ENCODE measurements at regions not wholly inside any gene's neighbourhood (a gene's known extent, or its start where the extent isn't known, plus 50 kb on each side); places are given as distances from the start of the nearest gene placed in this dataset.

- TF ChIP-seq CHD7 (IDR thresholded peaks at IDR 0.05; ENCODE audit: insufficient replicate concordance, low read length) (no peak), RBBP5 (IDR thresholded peaks at IDR 0.05; ENCODE audit: borderline replicate concordance, low read depth, low read length) (no peak), SIX5 (IDR thresholded peaks at IDR 0.05; ENCODE audit: low read depth, low read length) (no peak), RXRA (IDR thresholded peaks at IDR 0.05; ENCODE audit: insufficient read depth, low read depth, low read length) (no peak), EGR1 (IDR thresholded peaks at IDR 0.05; ENCODE audit: borderline replicate concordance, low read depth, low read length) (no peak), BACH1 (IDR thresholded peaks at IDR 0.05; ENCODE audit: low read length) (no peak), USF2 (IDR thresholded peaks at IDR 0.05; ENCODE audit: low read length) (no peak), EP300 (IDR thresholded peaks at IDR 0.05; ENCODE audit: borderline replicate concordance in 1 of 2, low read depth in 2 of 2, low read length in 2 of 2) (no peak), ZNF274 (IDR thresholded peaks at IDR 0.05; ENCODE audit: borderline replicate concordance, extremely low read depth, low read length) (no peak), SIN3A (conservative IDR thresholded peaks at IDR 0.05 in 1 of 2, IDR thresholded peaks at IDR 0.05 in 1 of 2; ENCODE audit: low read depth in 1 of 2, low read length in 2 of 2) (no peak), NANOG (IDR thresholded peaks at IDR 0.05; ENCODE audit: insufficient read depth, low read depth, low read length, poor library complexity, severe bottlenecking) (no peak)
Observed at GRCh38 chr9:7328453-7328852, 471.1 kb downstream of the DMAC1 start (continued).

Data from H1 (cell line).